AG04449 (cell line): ENCODE measurements at regions not wholly inside any gene's neighbourhood (a gene's known extent, or its start where the extent isn't known, plus 50 kb on each side); places are given as distances from the start of the nearest gene placed in this dataset.

ENCODE experiments used
- CTCF ChIA-PET: fragments of 350-600 bp; formaldehyde crosslinking; extraction: SDS; loops from one replicate; lab custom pipeline; 2021; ENCODE audit warnings: antibody characterized with exemption; lab: Yijun Ruan, JAX
- POLR2A ChIA-PET: fragments of 400-600, 350-600 bp; formaldehyde crosslinking; extraction: SDS; loops from one replicate; lab custom pipeline; 2020; ENCODE audit warnings: antibody characterized with exemption, inconsistent platforms; lab: Yijun Ruan, JAX
- DNase-seq: peaks from one replicate; pipeline ENCODE4 v3.0.0-alpha.2; 2010; ENCODE audit warnings: low read depth, low spot score
- H3K4me3 ChIP-seq: 2 replicates; pipeline ENCODE4 v1.5.1; 2011; ENCODE audit warnings: low read depth, mild to moderate bottlenecking, control low read depth, low read length
- CTCF ChIP-seq: IDR thresholded peaks from one replicate; pipeline ENCODE4 v1.5.1; 2011; ENCODE audit warnings: mild to moderate bottlenecking, moderate library complexity, low read length, control low read depth, inconsistent platforms; ENCODE audit not compliant: insufficient read depth; ENCODE audit errors: missing control alignments

GRCh38 chr10:52959810-52960209 lies 187.2 kb upstream of the MBL2 start:
- no peak overlapping the region for H3K4me3 ChIP-seq
- CTCF ChIA-PET = interaction anchor here (1.7 kb wide), 1 partner anchor 8 kb away, joined by 5 read pairs; no protein-coding TSS in a partner anchor
- POLR2A ChIA-PET = no interaction called here
- no peak for DNase-seq
- TF ChIP-seq CTCF = no peak

- ChIA-PET CTCF (no interaction called here), POLR2A (no interaction called here)
Observed at GRCh38 chr10:52956861-52957260, 184.3 kb upstream of the MBL2 start.

GRCh38 chr10:52956461-52956860 lies 183.9 kb upstream of the MBL2 start:
- no peak for DNase-seq
- ChIA-PET CTCF (no interaction called here), POLR2A (no interaction called here)
- no peak overlapping the region for H3K4me3 ChIP-seq
- TF ChIP-seq CTCF = no peak

More at GRCh38 chr10:52956861-52957260, 184.3 kb upstream of the MBL2 start:
- no peak overlapping the region for H3K4me3 ChIP-seq
- DNase-seq = no peak
- TF ChIP-seq CTCF = no peak

GRCh38 chr10:52955337-52955736 lies 182.8 kb upstream of the MBL2 start:
- DNase-seq = no peak
- POLR2A ChIA-PET = no interaction called here
- no peak overlapping the region for H3K4me3 ChIP-seq
- CTCF ChIA-PET = no interaction called here
- no peak for TF ChIP-seq CTCF

GRCh38 chr10:52954407-52954806 lies 181.8 kb upstream of the MBL2 start:
- ChIA-PET CTCF (no interaction called here), POLR2A (no interaction called here)
- no peak overlapping the region for H3K4me3 ChIP-seq
- TF ChIP-seq CTCF = no peak
- no peak for DNase-seq

- no peak overlapping the region for H3K4me3 ChIP-seq
- ChIA-PET CTCF (interaction anchor here (0.6 to 1.8 kb wide), 3 partner anchors 8 to 1500 kb away, joined by 3 to 5 read pairs (median 3); no protein-coding TSS in a partner anchor), POLR2A (no interaction called here)
- no peak for DNase-seq
- TF ChIP-seq CTCF = no peak
Observed at GRCh38 chr10:52952391-52953055, 179.9 kb upstream of the MBL2 start.
